ENCODE measurements at regions not wholly inside any gene's neighbourhood (a gene's known extent, or its start where the extent isn't known, plus 50 kb on each side); places are given as distances from the start of the nearest gene placed in this dataset.

- TF ChIP-seq CTCF (IDR thresholded peaks at IDR 0.05) (no peak), POLR2A (IDR thresholded peaks at IDR 0.05) (no peak)
- no peak for ATAC-seq
- no peak overlapping the region for H3K4me3 ChIP-seq
- intact Hi-C loops (cut with DNase I), result loop anchor here in 2 of 10 donors (10.0 kb wide), 1 partner anchor 296 kb away; no protein-coding TSS in a partner anchor
- no peaks in the 10 kb centered on the region for H3K9me3 ChIP-seq
- H3K27me3 ChIP-seq, result no peaks in the 10 kb centered on the region
- H3K4me1 ChIP-seq, result peaks cover 0 to 10% (median 0%) of the 10 kb centered on the region in 12 donors
- no peak overlapping the region for H3K27ac ChIP-seq
- no peak for DNase-seq
- H3K36me3 ChIP-seq, result no peaks in the 10 kb centered on the region
Measured at GRCh38 chr12:76628745-76629144, 69.2 kb upstream of the OSBPL8 start.

DNA sequence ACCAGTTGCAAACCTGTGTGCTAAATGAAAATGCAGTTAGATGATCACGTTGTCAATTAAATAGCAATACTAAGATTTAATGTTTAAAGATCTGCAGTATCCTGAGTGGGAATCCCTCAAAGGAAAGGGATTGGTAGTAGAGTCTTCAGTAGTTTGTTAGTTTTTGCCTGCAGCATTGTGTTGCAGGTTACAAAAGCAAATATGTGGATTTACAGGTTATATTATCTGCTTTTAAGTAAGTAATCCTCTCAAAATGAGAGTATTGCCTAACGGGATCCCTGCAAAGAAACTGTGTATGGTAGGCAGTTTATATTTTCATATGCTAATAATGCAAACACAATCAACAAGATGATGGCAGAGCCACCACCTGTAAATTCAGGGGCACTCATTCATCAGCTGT is 72.2 kb upstream of the OSBPL8 start:
- Histone ChIP-seq H3K4me1 (peaks cover 0 to 15% (median 0%) of the 10 kb centered on the region in 12 donors), H3K27ac (no peak overlapping the region), H3K9me3 (no peaks in the 10 kb centered on the region), H3K4me3 (no peak overlapping the region), H3K27me3 (no peaks in the 10 kb centered on the region), H3K36me3 (no peaks in the 10 kb centered on the region)
- intact Hi-C loops (cut with DNase I), result loop anchor here in 1 of 10 donors (5.0 kb wide), 1 partner anchor 36 kb away; no protein-coding TSS in a partner anchor
- WGBS, 4 donors, result 84 to 91% (median 88%) methylated on average over 2 of the region's 2 CpGs
- TF ChIP-seq CTCF (IDR thresholded peaks at IDR 0.05) (no peak), POLR2A (IDR thresholded peaks at IDR 0.05) (no peak)
- no peak for ATAC-seq
- DNase-seq, result no peak

- H3K27ac ChIP-seq, result peak overlapping the region in 9 of 12 donors; percentile 6 to 68 (median 52)
- DNase-seq (peak in 3 of 5 donors; percentile 28 to 45 (median 36)), ATAC-seq (peak; percentile 69 to 97 (median 72))
- H3K27me3 ChIP-seq, result no peaks in the 10 kb centered on the region
- intact Hi-C loops (cut with DNase I), result loop anchor here in 1 of 10 donors (5.0 kb wide), 1 partner anchor 34 kb away; no protein-coding TSS in a partner anchor
- H3K9me3 ChIP-seq, result no peaks in the 10 kb centered on the region
- H3K4me1 ChIP-seq, result peaks cover 0 to 15% (median 0%) of the 10 kb centered on the region in 12 donors
- no peak for TF ChIP-seq POLR2A (IDR thresholded peaks at IDR 0.05)
- TF ChIP-seq CTCF (IDR thresholded peaks at IDR 0.05), result no peak
- no peaks in the 10 kb centered on the region for H3K36me3 ChIP-seq
- no peak overlapping the region for H3K4me3 ChIP-seq
Measured at GRCh38 chr12:76633415-76633814, 73.8 kb upstream of the OSBPL8 start.

DNA sequence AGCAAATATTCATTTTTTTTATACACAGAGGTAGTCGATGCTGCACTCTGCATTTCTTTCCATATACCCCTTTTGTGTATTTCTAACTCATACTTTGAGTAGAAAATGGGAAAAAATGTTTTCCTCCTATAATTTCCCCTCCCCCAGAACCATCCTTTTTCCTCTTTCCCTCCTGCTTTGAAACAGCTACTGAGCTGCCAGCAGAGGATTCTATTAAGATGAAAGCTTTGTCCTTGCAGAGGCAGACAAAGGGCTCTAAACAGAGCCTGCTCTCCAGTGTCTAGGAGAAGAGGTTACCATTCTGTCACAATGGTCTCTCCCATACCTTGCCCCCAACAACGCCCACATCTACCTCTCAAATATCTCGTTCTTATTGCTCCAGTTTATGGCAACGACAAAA is 74.6 kb upstream of the OSBPL8 start:
- no peaks in the 10 kb centered on the region for H3K27me3 ChIP-seq
- H3K9me3 ChIP-seq, result no peaks in the 10 kb centered on the region
- no peak overlapping the region for H3K4me3 ChIP-seq
- intact Hi-C loops (cut with DNase I), result loop anchor here in 1 of 10 donors (5.0 kb wide), 1 partner anchor 33 kb away; no protein-coding TSS in a partner anchor
- WGBS, 4 donors, result 68 to 79% (median 75%) methylated on average over 4 of the region's 4 CpGs
- TF ChIP-seq POLR2A (IDR thresholded peaks at IDR 0.05) (no peak), CTCF (IDR thresholded peaks at IDR 0.05) (no peak)
- peaks cover 0 to 15% (median 0%) of the 10 kb centered on the region in 12 donors for H3K4me1 ChIP-seq
- no peaks in the 10 kb centered on the region for H3K36me3 ChIP-seq
- ATAC-seq (no peak), DNase-seq (no peak)
- peak overlapping the region in 5 of 12 donors; percentile 5 to 51 (median 23) for H3K27ac ChIP-seq
